ENCODE measurements at regions not wholly inside any gene's neighbourhood (a gene's known extent, or its start where the extent isn't known, plus 50 kb on each side); places are given as distances from the start of the nearest gene placed in this dataset.

DNA sequence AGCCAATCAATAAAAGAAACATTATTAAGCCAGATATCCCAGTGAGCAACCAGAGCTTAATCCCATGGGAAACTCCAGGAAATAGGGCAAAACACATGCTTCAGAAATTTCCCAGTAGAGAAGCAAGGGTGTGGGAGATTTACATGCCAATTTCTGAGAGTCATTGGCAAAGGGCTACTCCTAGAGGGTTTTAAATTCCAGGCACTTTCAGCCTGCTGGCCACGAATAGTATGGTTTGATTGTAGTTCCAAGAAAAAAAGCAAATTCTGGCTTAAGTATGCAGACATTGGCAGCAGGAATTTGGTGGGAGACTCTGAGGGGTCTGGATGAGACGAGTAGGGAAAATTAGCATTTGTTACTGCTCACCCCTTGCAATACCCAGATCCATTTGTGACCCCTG, 402.1 kb upstream of the SUCLG2 start:
- TF ChIP-seq CTCF (IDR thresholded peaks at IDR 0.05; ENCODE audit: low read length) (no peak), EZH2 (IDR thresholded peaks at IDR 0.05; ENCODE audit: borderline replicate concordance, low read length) (no peak)

Data from OCI-LY1 (cell line).